Upper lobe of left lung (tissue), 4 donors: ENCODE measurements at regions not wholly inside any gene's neighbourhood (a gene's known extent, or its start where the extent isn't known, plus 50 kb on each side); places are given as distances from the start of the nearest gene placed in this dataset.
"Not testable (repeated sequence)": the region's sequence is repeated elsewhere in the genome, so short reads cannot be mapped to it uniquely, and the experiment has no call there.

Experiments used
- CTCF ChIP-seq, 6 experiments: fragments of 450-650 bp in 4 of 6; fragments of 200-600 bp in 2 of 6; sonication (generic) in 2 of 6; IDR thresholded peaks; one replicate each; pipeline ENCODE4 v1.5.1; 2016 to 2019; ENCODE audit warnings: antibody characterized with exemption in 6 of 6
- POLR2A ChIP-seq, 4 donors: fragments of 450-650 bp; IDR thresholded peaks; one replicate each; pipeline ENCODE4 v1.5.1; 2016 to 2017; ENCODE audit warnings: antibody characterized with exemption in 4 of 4, mild to moderate bottlenecking in 2 of 4

- TF ChIP-seq CTCF, POLR2A (IDR thresholded peaks at IDR 0.05): not testable (repeated sequence)
These were observed 5278.7 kb upstream of the TPTE start for GRCh38 chr21:5242732-5243131.
